Left lung (tissue), 4 donors: ENCODE measurements at regions not wholly inside any gene's neighbourhood (a gene's known extent, or its start where the extent isn't known, plus 50 kb on each side); places are given as distances from the start of the nearest gene placed in this dataset.

Experiments
- ATAC-seq: fragments of 200-7000 bp; cut with Tn5 transposase; one replicate; pipeline ENCODE4 v1.9.1; 2020; ENCODE audit warnings: moderate library complexity
- DNase-seq, 4 donors: peaks; one replicate each; pipeline ENCODE4 v3.0.0-alpha.2; 2013 to 2020
- H3K27ac ChIP-seq, 2 donors: fragments of 200-600 bp; sonication (generic) in 1 of 2; one replicate each; pipeline versions ENCODE4 v1.5.0 to v1.8.0; 2020 to 2021
- H3K27me3 ChIP-seq, 2 donors: fragments of 200-600 bp; sonication (generic) in 1 of 2; one replicate each; pipeline versions ENCODE4 v1.5.0 to v1.8.0; 2020 to 2021
- H3K36me3 ChIP-seq, 2 donors: fragments of 200-600 bp; sonication (generic) in 1 of 2; one replicate each; pipeline versions ENCODE4 v1.5.0 to v1.8.0; 2020 to 2021
- H3K4me1 ChIP-seq, 2 donors: fragments of 200-600 bp; one replicate each; pipeline ENCODE4 v1.8.0; 2021
- H3K4me3 ChIP-seq, 2 donors: fragments of 200-600 bp; sonication (generic) in 1 of 2; one replicate each; pipeline versions ENCODE4 v1.5.0 to v1.8.0; 2020 to 2021; ENCODE audit warnings: mild to moderate bottlenecking in 1 of 2
- H3K9me3 ChIP-seq, 2 donors: fragments of 200-600 bp; sonication (generic) in 1 of 2; one replicate each; pipeline versions ENCODE4 v1.5.0 to v1.8.0; 2020 to 2021
- intact Hi-C, 2 donors: fragments of 100-400 bp; cut with DNase I; formaldehyde crosslinking; loops; one replicate each; pipeline versions ENCODE4 v1.11.2 to v1.14.2; 2022
- TF ChIP-seq, protein P1 (sequence below), 2 donors: fragments of 200-600 bp; sonication (generic) in 1 of 2; IDR thresholded peaks; one replicate each; pipeline versions ENCODE4 v1.5.0 to v1.8.0; 2021; ENCODE audit warnings: antibody characterized with exemption in 2 of 2
- donor health status: DM: no; HTN: yes; CAD: no.
- donor health status: DM: no; HTN: no; CAD: no.

GRCh38 chr5:174197929-174198328 lies 152.4 kb downstream of the NSG2 start:
- Histone ChIP-seq H3K4me1 (no peaks in the 10 kb centered on the region), H3K27ac (no peak overlapping the region), H3K9me3 (peaks cover 0 to 3% of the 10 kb centered on the region in 2 donors), H3K36me3 (no peaks in the 10 kb centered on the region), H3K4me3 (no peak overlapping the region), H3K27me3 (no peaks in the 10 kb centered on the region)
- no peak for ATAC-seq
- DNase-seq: no peak
- intact Hi-C loops: no loop called here
- TF ChIP-seq, protein P1, sequence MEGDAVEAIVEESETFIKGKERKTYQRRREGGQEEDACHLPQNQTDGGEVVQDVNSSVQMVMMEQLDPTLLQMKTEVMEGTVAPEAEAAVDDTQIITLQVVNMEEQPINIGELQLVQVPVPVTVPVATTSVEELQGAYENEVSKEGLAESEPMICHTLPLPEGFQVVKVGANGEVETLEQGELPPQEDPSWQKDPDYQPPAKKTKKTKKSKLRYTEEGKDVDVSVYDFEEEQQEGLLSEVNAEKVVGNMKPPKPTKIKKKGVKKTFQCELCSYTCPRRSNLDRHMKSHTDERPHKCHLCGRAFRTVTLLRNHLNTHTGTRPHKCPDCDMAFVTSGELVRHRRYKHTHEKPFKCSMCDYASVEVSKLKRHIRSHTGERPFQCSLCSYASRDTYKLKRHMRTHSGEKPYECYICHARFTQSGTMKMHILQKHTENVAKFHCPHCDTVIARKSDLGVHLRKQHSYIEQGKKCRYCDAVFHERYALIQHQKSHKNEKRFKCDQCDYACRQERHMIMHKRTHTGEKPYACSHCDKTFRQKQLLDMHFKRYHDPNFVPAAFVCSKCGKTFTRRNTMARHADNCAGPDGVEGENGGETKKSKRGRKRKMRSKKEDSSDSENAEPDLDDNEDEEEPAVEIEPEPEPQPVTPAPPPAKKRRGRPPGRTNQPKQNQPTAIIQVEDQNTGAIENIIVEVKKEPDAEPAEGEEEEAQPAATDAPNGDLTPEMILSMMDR (IDR thresholded peaks at IDR 0.05): no peak

DNA sequence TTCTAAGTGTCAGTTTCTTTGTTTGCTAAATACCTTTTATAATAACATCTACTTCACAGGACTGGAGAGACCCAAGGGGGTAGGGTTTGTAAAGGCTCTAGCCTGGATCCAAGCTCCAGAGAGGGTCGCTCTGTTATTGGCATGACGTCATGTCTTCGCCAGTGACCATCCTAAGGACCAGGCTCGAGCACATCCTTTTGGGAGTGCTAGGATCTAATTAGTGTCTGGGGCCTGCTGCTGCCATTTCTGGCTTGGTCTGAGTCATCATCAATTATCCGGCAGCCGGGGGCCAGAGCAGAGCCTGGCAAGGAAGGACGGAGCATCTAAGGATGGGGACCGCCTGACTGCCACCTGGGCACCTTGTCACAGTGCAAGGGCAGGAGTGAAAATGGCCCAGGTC lies 153.0 kb downstream of the NSG2 start:
- Histone ChIP-seq H3K9me3 (peaks cover 0 to 3% of the 10 kb centered on the region in 2 donors), H3K4me1 (no peaks in the 10 kb centered on the region), H3K27ac (no peak overlapping the region), H3K27me3 (no peaks in the 10 kb centered on the region), H3K4me3 (no peak overlapping the region), H3K36me3 (no peaks in the 10 kb centered on the region)
- TF ChIP-seq, protein P1 (IDR thresholded peaks at IDR 0.05): no peak
- intact Hi-C loops: no loop called here
- ATAC-seq (no peak), DNase-seq (no peak)

DNA sequence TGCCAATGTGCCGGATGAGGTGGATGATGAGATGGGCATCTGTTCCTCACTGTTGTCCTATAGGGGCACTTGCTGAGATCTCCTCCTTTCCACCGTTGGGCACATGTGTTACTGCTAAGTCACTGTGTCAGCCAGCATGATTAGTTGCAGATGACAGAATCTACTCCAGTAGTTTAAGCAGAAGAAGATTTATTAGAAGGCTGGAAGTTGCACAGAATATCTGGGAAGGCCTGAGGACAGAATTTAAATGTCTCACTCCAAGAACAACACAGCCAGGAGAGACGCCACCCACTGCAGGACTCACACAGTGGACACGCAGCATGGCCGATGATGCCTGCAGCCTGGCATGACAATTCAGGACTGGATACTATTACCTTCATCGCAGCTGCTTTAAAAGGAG lies 157.5 kb downstream of the NSG2 start:
- TF ChIP-seq, protein P1 (IDR thresholded peaks at IDR 0.05): no peak
- Histone ChIP-seq H3K4me3 (no peak overlapping the region), H3K27me3 (no peaks in the 10 kb centered on the region), H3K4me1 (no peaks in the 10 kb centered on the region), H3K9me3 (peaks cover 0 to 3% of the 10 kb centered on the region in 2 donors), H3K27ac (no peak overlapping the region), H3K36me3 (no peaks in the 10 kb centered on the region)
- ATAC-seq (no peak), DNase-seq (no peak)
- intact Hi-C loops: no loop called here

GRCh38 chr5:174204535-174205313 lies 159.2 kb downstream of the NSG2 start:
- H3K4me3 ChIP-seq: no peak overlapping the region
- TF ChIP-seq, protein P1 (IDR thresholded peaks at IDR 0.05): no peak
- H3K27me3 ChIP-seq: peaks cover 0 to 5% of the 10 kb centered on the region in 2 donors
- intact Hi-C loops: no loop called here
- no peaks in the 10 kb centered on the region for H3K4me1 ChIP-seq
- H3K36me3 ChIP-seq: no peaks in the 10 kb centered on the region
- H3K9me3 ChIP-seq: peaks cover 0 to 3% of the 10 kb centered on the region in 2 donors
- H3K27ac ChIP-seq: no peak overlapping the region
- peak; percentile 44 for ATAC-seq
- no peak for DNase-seq

- TF ChIP-seq, protein P1 (IDR thresholded peaks at IDR 0.05): no peak
- intact Hi-C loops: no loop called here
- no peak overlapping the region for H3K4me3 ChIP-seq
- no peaks in the 10 kb centered on the region for H3K36me3 ChIP-seq
- H3K4me1 ChIP-seq: no peaks in the 10 kb centered on the region
- H3K27me3 ChIP-seq: peaks cover 3 to 16% of the 10 kb centered on the region in 2 donors
- H3K27ac ChIP-seq: no peak overlapping the region
- DNase-seq (no peak), ATAC-seq (no peak)
- H3K9me3 ChIP-seq: peaks cover 0 to 3% of the 10 kb centered on the region in 2 donors
Measured at GRCh38 chr5:174205939-174206338, 160.4 kb downstream of the NSG2 start.
